A549 (cell line): ENCODE measurements at regions not wholly inside any gene's neighbourhood (a gene's known extent, or its start where the extent isn't known, plus 50 kb on each side); places are given as distances from the start of the nearest gene placed in this dataset.

Experiments used
- CHD2 ChIP-seq: fragments of 150-350 bp; IDR thresholded peaks from 2 replicates; pipeline ENCODE4 v1.6.1; 2014; ENCODE audit warnings: low read length; ENCODE audit not compliant: partially characterized antibody
- CTCF ChIP-seq: fragments of >200 bp; sonication (Bioruptor Twin); formaldehyde crosslinking; IDR thresholded peaks from 3 replicates; pipeline ENCODE4 v1.5.1; 2016
- EP300 ChIP-seq, 2 experiments: fragments of >200 bp; sonication (Bioruptor Twin); formaldehyde crosslinking; IDR thresholded peaks; 2 replicates in 1 of 2; 3 replicates in 1 of 2; pipeline ENCODE4 v1.6.1; 2016 to 2017
- HDAC2 ChIP-seq: fragments of 200-600 bp; sonication (generic); IDR thresholded peaks from 2 replicates; pipeline ENCODE4 v1.6.1; 2016
- HEYL ChIP-seq: fragments of 250-450 bp; sonication (Bioruptor Pico); IDR thresholded peaks from 2 replicates; pipeline ENCODE4 v1.8.0; 2021; ENCODE audit warnings: mild to moderate bottlenecking, moderate library complexity
- KDM1A ChIP-seq: fragments of 200-600 bp; sonication (generic); IDR thresholded peaks from 2 replicates; pipeline ENCODE4 v1.6.1; 2016; ENCODE audit warnings: low read depth, mild to moderate bottlenecking
- MAX ChIP-seq: IDR thresholded peaks from 2 replicates; pipeline ENCODE4 v1.6.1; 2012
- POLR2A ChIP-seq: IDR thresholded peaks from 2 replicates; pipeline ENCODE4 v1.6.1; 2012; ENCODE audit warnings: mild to moderate bottlenecking, low read length
- RFX5 ChIP-seq: fragments of 450-650 bp; IDR thresholded peaks from 2 replicates; pipeline ENCODE4 v1.7.1; 2014; ENCODE audit warnings: antibody characterized with exemption, mild to moderate bottlenecking, moderate library complexity
- RNF2 ChIP-seq: fragments of 200-600 bp; sonication (generic); IDR thresholded peaks from 2 replicates; pipeline ENCODE4 v1.6.1; 2016; ENCODE audit warnings: low read depth, mild to moderate bottlenecking, antibody characterized with exemption, moderate library complexity, borderline replicate concordance
- USF2 ChIP-seq: fragments of 450-650 bp; IDR thresholded peaks from 2 replicates; pipeline ENCODE4 v1.6.1; 2014; ENCODE audit warnings: antibody characterized with exemption

- TF ChIP-seq HEYL (CRISPR knock-in tag) (no peak), KDM1A (no peak), CTCF (no peak), CHD2 (no peak), EP300 (IDR thresholded peaks at IDR 0.05) (no peak), POLR2A (no peak), MAX (no peak), RFX5 (no peak), RNF2 (no peak), USF2 (no peak), HDAC2 (no peak)
These were observed 152.4 kb upstream of the PELI2 start for GRCh38 chr14:55965851-55966250.
